Sigmoid colon (tissue), 4 donors: ENCODE measurements at regions not wholly inside any gene's neighbourhood (a gene's known extent, or its start where the extent isn't known, plus 50 kb on each side); places are given as distances from the start of the nearest gene placed in this dataset.

Experiments
- EP300 ChIP-seq, 4 donors: sonication (generic); formaldehyde crosslinking; IDR thresholded peaks; one replicate each; pipeline ENCODE4 v1.6.1; 2017; ENCODE audit warnings: antibody characterized with exemption in 4 of 4
- POLR2A ChIP-seq, 2 donors: fragments of 450-650 bp; IDR thresholded peaks; one replicate each; pipeline ENCODE4 v1.6.1; 2016; ENCODE audit warnings: antibody characterized with exemption in 2 of 2, mild to moderate bottlenecking in 2 of 2, moderate library complexity in 2 of 2
- POLR2AphosphoS5 ChIP-seq, 4 donors: sonication (generic); formaldehyde crosslinking; IDR thresholded peaks; one replicate each; pipeline ENCODE4 v1.6.1; 2017; ENCODE audit warnings: antibody characterized with exemption in 4 of 4
- TF ChIP-seq, protein P1 (sequence below), 4 experiments: fragments of 450-650 bp in 3 of 4; fragments of 200-600 bp in 1 of 4; IDR thresholded peaks; one replicate each; pipeline ENCODE4 v1.5.1; 2016 to 2019; ENCODE audit warnings: antibody characterized with exemption in 4 of 4, mild to moderate bottlenecking in 3 of 4, moderate library complexity in 2 of 4

DNA sequence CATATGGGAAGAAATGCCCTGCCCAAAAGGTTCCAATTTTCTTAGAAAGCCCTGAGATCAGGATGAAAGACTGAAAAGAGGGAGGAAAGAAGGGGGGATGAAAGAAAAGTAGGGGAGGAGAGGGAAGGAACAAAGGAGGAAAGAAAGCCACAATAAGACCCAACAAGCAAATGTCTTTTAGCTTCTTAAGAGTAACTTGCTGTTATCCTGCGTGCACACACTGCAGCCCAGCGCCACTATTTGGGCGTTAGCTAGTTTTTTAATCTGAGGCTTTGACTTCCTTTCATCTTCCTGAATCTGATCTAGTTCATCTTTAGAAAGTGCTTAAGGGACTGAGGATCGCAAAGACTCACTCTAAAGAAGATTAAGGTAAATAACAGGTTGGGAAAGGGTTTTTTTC is 77.4 kb upstream of the HDDC2 start:
- TF ChIP-seq EP300 (IDR thresholded peaks at IDR 0.05) (no peak), POLR2A (IDR thresholded peaks at IDR 0.05) (no peak), POLR2AphosphoS5 (IDR thresholded peaks at IDR 0.05) (no peak)
- TF ChIP-seq, protein P1, sequence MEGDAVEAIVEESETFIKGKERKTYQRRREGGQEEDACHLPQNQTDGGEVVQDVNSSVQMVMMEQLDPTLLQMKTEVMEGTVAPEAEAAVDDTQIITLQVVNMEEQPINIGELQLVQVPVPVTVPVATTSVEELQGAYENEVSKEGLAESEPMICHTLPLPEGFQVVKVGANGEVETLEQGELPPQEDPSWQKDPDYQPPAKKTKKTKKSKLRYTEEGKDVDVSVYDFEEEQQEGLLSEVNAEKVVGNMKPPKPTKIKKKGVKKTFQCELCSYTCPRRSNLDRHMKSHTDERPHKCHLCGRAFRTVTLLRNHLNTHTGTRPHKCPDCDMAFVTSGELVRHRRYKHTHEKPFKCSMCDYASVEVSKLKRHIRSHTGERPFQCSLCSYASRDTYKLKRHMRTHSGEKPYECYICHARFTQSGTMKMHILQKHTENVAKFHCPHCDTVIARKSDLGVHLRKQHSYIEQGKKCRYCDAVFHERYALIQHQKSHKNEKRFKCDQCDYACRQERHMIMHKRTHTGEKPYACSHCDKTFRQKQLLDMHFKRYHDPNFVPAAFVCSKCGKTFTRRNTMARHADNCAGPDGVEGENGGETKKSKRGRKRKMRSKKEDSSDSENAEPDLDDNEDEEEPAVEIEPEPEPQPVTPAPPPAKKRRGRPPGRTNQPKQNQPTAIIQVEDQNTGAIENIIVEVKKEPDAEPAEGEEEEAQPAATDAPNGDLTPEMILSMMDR (IDR thresholded peaks at IDR 0.05), result no peak
